ENCODE measurements at regions not wholly inside any gene's neighbourhood (a gene's known extent, or its start where the extent isn't known, plus 50 kb on each side); places are given as distances from the start of the nearest gene placed in this dataset.

DNA sequence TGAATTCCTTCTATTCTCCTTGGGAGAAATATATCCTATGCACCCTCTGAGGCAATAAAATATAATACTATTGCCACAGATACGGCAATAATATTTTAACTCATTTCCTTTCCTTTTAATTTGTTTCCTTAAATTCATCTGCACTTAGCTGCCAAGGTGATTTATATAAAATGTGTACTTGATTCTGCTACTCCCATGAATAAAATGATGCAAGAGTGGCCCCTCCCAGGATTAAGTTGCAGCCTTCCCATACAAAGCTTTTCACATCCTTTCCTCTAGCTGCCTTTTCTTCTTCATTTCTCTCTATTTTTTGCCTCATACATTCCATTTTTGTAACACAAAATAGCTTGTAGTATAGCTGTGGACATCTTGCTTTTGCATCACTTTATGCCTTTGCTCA lies 464.1 kb upstream of the ZEB2 start:
- Histone ChIP-seq H3K4me1 (ENCODE audit: control insufficient read depth, insufficient read depth, low read length) (no peaks in the 10 kb centered on the region), H3K9me3 (ENCODE audit: control insufficient read depth, insufficient read depth, low read depth, low read length) (no peaks in the 10 kb centered on the region), H3K36me3 (ENCODE audit: control insufficient read depth in 2 of 2, insufficient read depth in 1 of 2, low read length in 2 of 2) (no peaks in the 10 kb centered on the region), H3K27ac (ENCODE audit: extremely low read depth, low read depth, low read length) (no peak overlapping the region), H3K4me3 (ENCODE audit: low read depth, low read length) (no peak overlapping the region)
- CTCF ChIA-PET: no interaction called here
- POLR2A ChIA-PET: no interaction called here
- TF ChIP-seq PATZ1 (tag by site-specific recombination; IDR thresholded peaks at IDR 0.05) (no peak), ZEB2 (tag by site-specific recombination; IDR thresholded peaks at IDR 0.05) (no peak), ZNF174 (tag by site-specific recombination; IDR thresholded peaks at IDR 0.05) (no peak), ZNF266 (tag by site-specific recombination; IDR thresholded peaks at IDR 0.05; ENCODE audit: low read depth) (no peak), GFI1B (tag by site-specific recombination; IDR thresholded peaks at IDR 0.05) (no peak), ZNF664 (tag by site-specific recombination; IDR thresholded peaks at IDR 0.05) (no peak), ZNF239 (tag by site-specific recombination; IDR thresholded peaks at IDR 0.05) (no peak)
- TF ChIP-seq, protein P1, sequence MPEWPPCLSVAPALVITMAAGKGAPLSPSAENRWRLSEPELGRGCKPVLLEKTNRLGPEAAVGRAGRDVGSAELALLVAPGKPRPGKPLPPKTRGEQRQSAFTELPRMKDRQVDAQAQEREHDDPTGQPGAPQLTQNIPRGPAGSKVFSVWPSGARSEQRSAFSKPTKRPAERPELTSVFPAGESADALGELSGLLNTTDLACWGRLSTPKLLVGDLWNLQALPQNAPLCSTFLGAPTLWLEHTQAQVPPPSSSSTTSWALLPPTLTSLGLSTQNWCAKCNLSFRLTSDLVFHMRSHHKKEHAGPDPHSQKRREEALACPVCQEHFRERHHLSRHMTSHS (tag by site-specific recombination; IDR thresholded peaks at IDR 0.05): no peak
- TF ChIP-seq, protein P2, sequence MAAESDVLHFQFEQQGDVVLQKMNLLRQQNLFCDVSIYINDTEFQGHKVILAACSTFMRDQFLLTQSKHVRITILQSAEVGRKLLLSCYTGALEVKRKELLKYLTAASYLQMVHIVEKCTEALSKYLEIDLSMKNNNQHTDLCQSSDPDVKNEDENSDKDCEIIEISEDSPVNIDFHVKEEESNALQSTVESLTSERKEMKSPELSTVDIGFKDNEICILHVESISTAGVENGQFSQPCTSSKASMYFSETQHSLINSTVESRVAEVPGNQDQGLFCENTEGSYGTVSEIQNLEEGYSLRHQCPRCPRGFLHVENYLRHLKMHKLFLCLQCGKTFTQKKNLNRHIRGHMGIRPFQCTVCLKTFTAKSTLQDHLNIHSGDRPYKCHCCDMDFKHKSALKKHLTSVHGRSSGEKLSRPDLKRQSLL (tag by site-specific recombination; IDR thresholded peaks at IDR 0.05): no peak

DNA sequence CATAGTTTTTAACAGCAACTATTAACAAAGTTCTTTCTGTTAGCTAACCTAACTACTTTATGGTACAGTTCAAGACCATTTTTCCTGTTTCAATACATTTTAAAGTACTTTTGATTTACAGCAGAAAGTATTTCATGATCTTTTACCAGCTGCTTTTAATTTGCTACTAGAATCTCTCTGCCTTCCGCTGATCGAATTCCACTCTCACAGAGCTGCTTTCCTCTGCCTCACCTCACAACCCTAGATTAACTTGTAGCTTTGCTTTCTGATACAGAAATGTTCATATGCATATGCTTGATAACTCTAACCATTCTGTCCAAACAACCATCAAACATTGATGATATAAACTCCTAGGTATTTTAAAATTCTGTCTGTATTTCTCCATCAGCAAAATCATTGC lies 463.2 kb upstream of the ZEB2 start:
- ChIA-PET CTCF (no interaction called here), POLR2A (no interaction called here)
- Histone ChIP-seq H3K4me3 (ENCODE audit: low read depth, low read length) (no peak overlapping the region), H3K36me3 (ENCODE audit: control insufficient read depth in 2 of 2, insufficient read depth in 1 of 2, low read length in 2 of 2) (no peaks in the 10 kb centered on the region), H3K4me1 (ENCODE audit: control insufficient read depth, insufficient read depth, low read length) (no peaks in the 10 kb centered on the region), H3K9me3 (ENCODE audit: control insufficient read depth, insufficient read depth, low read depth, low read length) (no peaks in the 10 kb centered on the region), H3K27ac (ENCODE audit: extremely low read depth, low read depth, low read length) (no peak overlapping the region)
- no peak for TF ChIP-seq ZBTB48 (tag by site-specific recombination; IDR thresholded peaks at IDR 0.05)
- no peak for TF ChIP-seq ZNF544 (tag by site-specific recombination; IDR thresholded peaks at IDR 0.05)
- no peak for TF ChIP-seq ZNF416 (tag by site-specific recombination; IDR thresholded peaks at IDR 0.05)
- TF ChIP-seq ZNF629 (tag by site-specific recombination; IDR thresholded peaks at IDR 0.05): no peak
- TF ChIP-seq ZNF155 (tag by site-specific recombination; IDR thresholded peaks at IDR 0.05): no peak
- TF ChIP-seq, protein P3, sequence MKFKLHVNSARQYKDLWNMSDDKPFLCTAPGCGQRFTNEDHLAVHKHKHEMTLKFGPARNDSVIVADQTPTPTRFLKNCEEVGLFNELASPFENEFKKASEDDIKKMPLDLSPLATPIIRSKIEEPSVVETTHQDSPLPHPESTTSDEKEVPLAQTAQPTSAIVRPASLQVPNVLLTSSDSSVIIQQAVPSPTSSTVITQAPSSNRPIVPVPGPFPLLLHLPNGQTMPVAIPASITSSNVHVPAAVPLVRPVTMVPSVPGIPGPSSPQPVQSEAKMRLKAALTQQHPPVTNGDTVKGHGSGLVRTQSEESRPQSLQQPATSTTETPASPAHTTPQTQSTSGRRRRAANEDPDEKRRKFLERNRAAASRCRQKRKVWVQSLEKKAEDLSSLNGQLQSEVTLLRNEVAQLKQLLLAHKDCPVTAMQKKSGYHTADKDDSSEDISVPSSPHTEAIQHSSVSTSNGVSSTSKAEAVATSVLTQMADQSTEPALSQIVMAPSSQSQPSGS (tag by site-specific recombination; IDR thresholded peaks at IDR 0.05; ENCODE audit: low read depth): no peak
- no peak for TF ChIP-seq ZNF701 (tag by site-specific recombination; IDR thresholded peaks at IDR 0.05)
- TF ChIP-seq ZNF138 (tag by site-specific recombination; IDR thresholded peaks at IDR 0.05; ENCODE audit: borderline replicate concordance): no peak
- no peak for TF ChIP-seq ZNF350 (tag by site-specific recombination; IDR thresholded peaks at IDR 0.05)

DNA sequence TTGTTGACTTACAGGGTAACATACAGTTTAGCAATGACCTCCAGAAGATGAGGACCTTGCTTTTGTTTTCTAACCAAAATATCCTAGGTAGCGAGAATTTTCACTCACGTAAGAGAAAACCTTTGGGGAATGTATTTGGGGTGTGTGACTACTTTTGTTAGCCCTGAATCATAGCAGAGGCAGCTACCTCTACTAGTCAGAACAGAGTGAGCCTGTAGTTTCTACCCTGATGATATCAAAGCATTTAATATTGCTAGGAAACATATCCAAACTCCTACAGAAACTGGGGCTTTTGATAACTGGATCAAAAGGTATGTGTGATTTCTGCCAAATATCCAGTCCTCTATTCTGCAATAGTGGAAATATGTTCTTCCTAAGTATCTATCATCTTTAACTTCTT lies 462.6 kb upstream of the ZEB2 start:
- CTCF ChIA-PET: no interaction called here
- H3K4me1 ChIP-seq (ENCODE audit: control insufficient read depth, insufficient read depth, low read length): no peaks in the 10 kb centered on the region

More for the DNA sequence above, 462.6 kb upstream of the ZEB2 start:
- POLR2A ChIA-PET: no interaction called here
- H3K36me3 ChIP-seq (ENCODE audit: control insufficient read depth in 2 of 2, insufficient read depth in 1 of 2, low read length in 2 of 2): no peaks in the 10 kb centered on the region
- no peak overlapping the region for H3K4me3 ChIP-seq (ENCODE audit: low read depth, low read length)
- no peak for TF ChIP-seq ZNF610 (tag by site-specific recombination; IDR thresholded peaks at IDR 0.05; ENCODE audit: borderline replicate concordance)
- TF ChIP-seq ZFP69B (tag by site-specific recombination; IDR thresholded peaks at IDR 0.05): no peak
- no peak for TF ChIP-seq ZNF354C (tag by site-specific recombination; IDR thresholded peaks at IDR 0.05; ENCODE audit: borderline replicate concordance, low read depth)
- TF ChIP-seq ZNF2 (tag by site-specific recombination; IDR thresholded peaks at IDR 0.05): no peak
- TF ChIP-seq, protein P4, sequence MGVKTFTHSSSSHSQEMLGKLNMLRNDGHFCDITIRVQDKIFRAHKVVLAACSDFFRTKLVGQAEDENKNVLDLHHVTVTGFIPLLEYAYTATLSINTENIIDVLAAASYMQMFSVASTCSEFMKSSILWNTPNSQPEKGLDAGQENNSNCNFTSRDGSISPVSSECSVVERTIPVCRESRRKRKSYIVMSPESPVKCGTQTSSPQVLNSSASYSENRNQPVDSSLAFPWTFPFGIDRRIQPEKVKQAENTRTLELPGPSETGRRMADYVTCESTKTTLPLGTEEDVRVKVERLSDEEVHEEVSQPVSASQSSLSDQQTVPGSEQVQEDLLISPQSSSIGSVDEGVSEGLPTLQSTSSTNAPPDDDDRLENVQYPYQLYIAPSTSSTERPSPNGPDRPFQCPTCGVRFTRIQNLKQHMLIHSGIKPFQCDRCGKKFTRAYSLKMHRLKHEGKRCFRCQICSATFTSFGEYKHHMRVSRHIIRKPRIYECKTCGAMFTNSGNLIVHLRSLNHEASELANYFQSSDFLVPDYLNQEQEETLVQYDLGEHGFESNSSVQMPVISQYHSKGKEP (tag by site-specific recombination; IDR thresholded peaks at IDR 0.05): no peak
- no peak for TF ChIP-seq ZBTB17 (tag by site-specific recombination; IDR thresholded peaks at IDR 0.05)
- no peak for TF ChIP-seq GLI2 (tag by site-specific recombination; IDR thresholded peaks at IDR 0.05; ENCODE audit: borderline replicate concordance, low read depth)
- no peaks in the 10 kb centered on the region for H3K9me3 ChIP-seq (ENCODE audit: control insufficient read depth, insufficient read depth, low read depth, low read length)
- no peak overlapping the region for H3K27ac ChIP-seq (ENCODE audit: extremely low read depth, low read depth, low read length)

All from HEK293 (cell line).